ENCODE measurements at regions not wholly inside any gene's neighbourhood (a gene's known extent, or its start where the extent isn't known, plus 50 kb on each side); places are given as distances from the start of the nearest gene placed in this dataset.
"Not testable (repeated sequence)": the region's sequence is repeated elsewhere in the genome, so short reads cannot be mapped to it uniquely, and the experiment has no call there.

- no peak for TF ChIP-seq CTCF (conservative IDR thresholded peaks at IDR 0.05; ENCODE audit: low read depth, low read length)
- Histone ChIP-seq H3K4me3 (IDR thresholded peaks at IDR 0.05; ENCODE audit: insufficient read depth, low read depth, low read length) (no peak overlapping the region), H4K20me1 (ENCODE audit: insufficient read depth) (no peaks in the 10 kb centered on the region), H3K4me2 (no peak overlapping the region), H2AFZ (ENCODE audit: low read depth) (no peak overlapping the region), H3K27me3 (ENCODE audit: insufficient read depth, low read depth) (no peaks in the 10 kb centered on the region), H3K79me2 (ENCODE audit: insufficient read depth, low read depth) (no peaks in the 10 kb centered on the region), H3K36me3 (ENCODE audit: insufficient read depth) (no peaks in the 10 kb centered on the region), H3K27ac (no peak overlapping the region), H3K4me1 (ENCODE audit: low read depth, poor library complexity, severe bottlenecking) (no peaks in the 10 kb centered on the region), H3K9ac (no peak overlapping the region)
Observed at GRCh38 chr3:10726787-10727186, 89.2 kb upstream of the SLC6A11 start.

- no peak overlapping the region for H3K27ac ChIP-seq
- H3K79me2 ChIP-seq (ENCODE audit: insufficient read depth, low read depth) = no peaks in the 10 kb centered on the region
- no peaks in the 10 kb centered on the region for H3K27me3 ChIP-seq (ENCODE audit: insufficient read depth, low read depth)
- no peak for TF ChIP-seq CTCF (conservative IDR thresholded peaks at IDR 0.05; ENCODE audit: low read depth, low read length)
- H3K4me2 ChIP-seq = no peak overlapping the region
- H3K4me1 ChIP-seq (ENCODE audit: low read depth, poor library complexity, severe bottlenecking) = no peaks in the 10 kb centered on the region
- H4K20me1 ChIP-seq (ENCODE audit: insufficient read depth) = no peaks in the 10 kb centered on the region
- H3K4me3 ChIP-seq (IDR thresholded peaks at IDR 0.05; ENCODE audit: insufficient read depth, low read depth, low read length) = no peak overlapping the region
- H3K36me3 ChIP-seq (ENCODE audit: insufficient read depth) = no peaks in the 10 kb centered on the region
- H2AFZ ChIP-seq (ENCODE audit: low read depth) = no peak overlapping the region
- H3K9ac ChIP-seq = no peak overlapping the region
Observed at GRCh38 chr3:10729439-10729838, 86.6 kb upstream of the SLC6A11 start.

- H3K79me2 ChIP-seq (ENCODE audit: insufficient read depth, low read depth) = no peaks in the 10 kb centered on the region
- H3K4me2 ChIP-seq = no peak overlapping the region
- H4K20me1 ChIP-seq (ENCODE audit: insufficient read depth) = no peaks in the 10 kb centered on the region
- H3K27me3 ChIP-seq (ENCODE audit: insufficient read depth, low read depth) = no peaks in the 10 kb centered on the region
- no peak overlapping the region for H3K27ac ChIP-seq
- H2AFZ ChIP-seq (ENCODE audit: low read depth) = no peak overlapping the region
- no peak overlapping the region for H3K4me3 ChIP-seq (IDR thresholded peaks at IDR 0.05; ENCODE audit: insufficient read depth, low read depth, low read length)
- no peak for TF ChIP-seq CTCF (conservative IDR thresholded peaks at IDR 0.05; ENCODE audit: low read depth, low read length)
- no peaks in the 10 kb centered on the region for H3K36me3 ChIP-seq (ENCODE audit: insufficient read depth)
- H3K9ac ChIP-seq = no peak overlapping the region
- H3K4me1 ChIP-seq (ENCODE audit: low read depth, poor library complexity, severe bottlenecking) = no peaks in the 10 kb centered on the region
Observed at GRCh38 chr3:10732292-10732691, 83.7 kb upstream of the SLC6A11 start.

GRCh38 chr3:10733297-10733696 is 82.7 kb upstream of the SLC6A11 start:
- no peak for TF ChIP-seq CTCF (conservative IDR thresholded peaks at IDR 0.05; ENCODE audit: low read depth, low read length)
- no peaks in the 10 kb centered on the region for H3K4me1 ChIP-seq (ENCODE audit: low read depth, poor library complexity, severe bottlenecking)

GRCh38 chr3:10736444-10736843 is 79.6 kb upstream of the SLC6A11 start:
- H3K9ac ChIP-seq; H3K27me3 ChIP-seq (ENCODE audit: insufficient read depth, low read depth); H2AFZ ChIP-seq (ENCODE audit: low read depth); H3K27ac ChIP-seq; H3K4me2 ChIP-seq; H4K20me1 ChIP-seq (ENCODE audit: insufficient read depth); H3K4me3 ChIP-seq (IDR thresholded peaks at IDR 0.05; ENCODE audit: insufficient read depth, low read depth, low read length); H3K36me3 ChIP-seq (ENCODE audit: insufficient read depth); H3K79me2 ChIP-seq (ENCODE audit: insufficient read depth, low read depth); H3K4me1 ChIP-seq (ENCODE audit: low read depth, poor library complexity, severe bottlenecking): not testable (repeated sequence)

More at GRCh38 chr3:10733297-10733696, 82.7 kb upstream of the SLC6A11 start:
- Histone ChIP-seq H2AFZ (ENCODE audit: low read depth) (no peak overlapping the region), H3K36me3 (ENCODE audit: insufficient read depth) (no peaks in the 10 kb centered on the region), H3K4me3 (IDR thresholded peaks at IDR 0.05; ENCODE audit: insufficient read depth, low read depth, low read length) (no peak overlapping the region), H3K27ac (no peak overlapping the region), H3K9ac (no peak overlapping the region), H3K27me3 (ENCODE audit: insufficient read depth, low read depth) (no peaks in the 10 kb centered on the region), H3K4me2 (no peak overlapping the region), H3K79me2 (ENCODE audit: insufficient read depth, low read depth) (no peaks in the 10 kb centered on the region), H4K20me1 (ENCODE audit: insufficient read depth) (no peaks in the 10 kb centered on the region)

Measured in KMS-11 (cell line).